ENCODE measurements at regions not wholly inside any gene's neighbourhood (a gene's known extent, or its start where the extent isn't known, plus 50 kb on each side); places are given as distances from the start of the nearest gene placed in this dataset.

DNA sequence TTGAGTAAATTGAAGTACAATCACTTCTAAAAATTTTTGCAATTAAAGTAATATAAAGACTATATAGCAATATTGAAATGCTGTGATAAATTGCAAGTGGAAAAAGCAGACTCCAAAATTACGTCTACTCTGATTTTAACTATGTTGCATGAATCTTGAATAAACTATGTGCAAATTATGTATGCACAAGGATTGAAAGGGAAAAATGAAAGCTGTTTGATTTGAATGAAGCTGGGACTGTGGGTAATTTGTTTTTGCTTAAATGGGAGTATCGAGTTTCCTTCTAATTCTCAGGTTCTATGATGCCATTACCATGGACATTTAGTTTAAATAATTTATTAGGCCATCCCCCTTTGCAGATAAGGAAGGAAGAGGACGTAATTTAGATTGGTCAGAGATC, 198.7 kb upstream of the MYLIP start:
- TF ChIP-seq, protein P1, sequence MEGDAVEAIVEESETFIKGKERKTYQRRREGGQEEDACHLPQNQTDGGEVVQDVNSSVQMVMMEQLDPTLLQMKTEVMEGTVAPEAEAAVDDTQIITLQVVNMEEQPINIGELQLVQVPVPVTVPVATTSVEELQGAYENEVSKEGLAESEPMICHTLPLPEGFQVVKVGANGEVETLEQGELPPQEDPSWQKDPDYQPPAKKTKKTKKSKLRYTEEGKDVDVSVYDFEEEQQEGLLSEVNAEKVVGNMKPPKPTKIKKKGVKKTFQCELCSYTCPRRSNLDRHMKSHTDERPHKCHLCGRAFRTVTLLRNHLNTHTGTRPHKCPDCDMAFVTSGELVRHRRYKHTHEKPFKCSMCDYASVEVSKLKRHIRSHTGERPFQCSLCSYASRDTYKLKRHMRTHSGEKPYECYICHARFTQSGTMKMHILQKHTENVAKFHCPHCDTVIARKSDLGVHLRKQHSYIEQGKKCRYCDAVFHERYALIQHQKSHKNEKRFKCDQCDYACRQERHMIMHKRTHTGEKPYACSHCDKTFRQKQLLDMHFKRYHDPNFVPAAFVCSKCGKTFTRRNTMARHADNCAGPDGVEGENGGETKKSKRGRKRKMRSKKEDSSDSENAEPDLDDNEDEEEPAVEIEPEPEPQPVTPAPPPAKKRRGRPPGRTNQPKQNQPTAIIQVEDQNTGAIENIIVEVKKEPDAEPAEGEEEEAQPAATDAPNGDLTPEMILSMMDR (conservative IDR thresholded peaks at IDR 0.05; ENCODE audit: low read length) = no peak
- no peak for TF ChIP-seq EZH2phosphoT487 (IDR thresholded peaks at IDR 0.05; ENCODE audit: borderline replicate concordance, low read depth, low read length)
- H3K4me1 ChIP-seq (ENCODE audit: insufficient read depth, low read length, poor library complexity, severe bottlenecking) = no peaks in the 10 kb centered on the region
- no peak overlapping the region for H3K27ac ChIP-seq (ENCODE audit: low read depth, low read length, poor library complexity, severe bottlenecking)
- H3K36me3 ChIP-seq (ENCODE audit: insufficient read depth, low read length) = no peaks in the 10 kb centered on the region
- H3K4me2 ChIP-seq (ENCODE audit: low read length) = no peak overlapping the region
- no peak overlapping the region for H2AFZ ChIP-seq (ENCODE audit: low read length)
- no TSS peak for BruUV-seq (replicated peaks)
- intact Hi-C loops (cut with micrococcal nuclease; ENCODE audit: unreplicated experiment) = no loop called here
- H3K4me3 ChIP-seq (ENCODE audit: low read depth, low read length, poor library complexity, severe bottlenecking) = no peak overlapping the region
- H3K79me2 ChIP-seq (ENCODE audit: insufficient read depth, low read depth, low read length) = no peaks in the 10 kb centered on the region
- CTCF ChIA-PET (ENCODE audit: unreplicated experiment) = no interaction called here
- H3K9me3 ChIP-seq (ENCODE audit: low read length) = peaks cover 5% of the 10 kb centered on the region; the same call in 1 of the 2 replicates
- no peak for DNase-seq (ENCODE audit: low spot score)
- POLR2A ChIA-PET = no interaction called here
- H4K20me1 ChIP-seq (ENCODE audit: insufficient read depth, low read length) = no peaks in the 10 kb centered on the region
- no peaks in the 10 kb centered on the region for H3K9me2 ChIP-seq (ENCODE audit: insufficient read depth, low read length)

- no peaks in the 10 kb centered on the region for H3K79me2 ChIP-seq (ENCODE audit: insufficient read depth, low read depth, low read length)
- H3K4me1 ChIP-seq (ENCODE audit: insufficient read depth, low read length, poor library complexity, severe bottlenecking) = no peaks in the 10 kb centered on the region
- H3K27ac ChIP-seq (ENCODE audit: low read depth, low read length, poor library complexity, severe bottlenecking) = no peak overlapping the region
- BruUV-seq (replicated peaks) = no TSS peak
- DNase-seq (ENCODE audit: low spot score) = no peak
- ChIA-PET POLR2A (no interaction called here), CTCF (ENCODE audit: unreplicated experiment) (no interaction called here)
- no peaks in the 10 kb centered on the region for H3K36me3 ChIP-seq (ENCODE audit: insufficient read depth, low read length)
- TF ChIP-seq EZH2phosphoT487 (IDR thresholded peaks at IDR 0.05; ENCODE audit: borderline replicate concordance, low read depth, low read length) = no peak
- TF ChIP-seq, protein P1 (conservative IDR thresholded peaks at IDR 0.05; ENCODE audit: low read length) = no peak
- H4K20me1 ChIP-seq (ENCODE audit: insufficient read depth, low read length) = no peaks in the 10 kb centered on the region
- no peak overlapping the region for H3K4me3 ChIP-seq (ENCODE audit: low read depth, low read length, poor library complexity, severe bottlenecking)
- intact Hi-C loops (cut with micrococcal nuclease; ENCODE audit: unreplicated experiment) = no loop called here
- H3K9me3 ChIP-seq (ENCODE audit: low read length) = peaks cover 5% of the 10 kb centered on the region; the same call in 1 of the 2 replicates
- no peak overlapping the region for H3K4me2 ChIP-seq (ENCODE audit: low read length)
- no peaks in the 10 kb centered on the region for H3K9me2 ChIP-seq (ENCODE audit: insufficient read depth, low read length)
- no peak overlapping the region for H2AFZ ChIP-seq (ENCODE audit: low read length)
Observed at GRCh38 chr6:15929685-15930084, 199.2 kb upstream of the MYLIP start.

DNA sequence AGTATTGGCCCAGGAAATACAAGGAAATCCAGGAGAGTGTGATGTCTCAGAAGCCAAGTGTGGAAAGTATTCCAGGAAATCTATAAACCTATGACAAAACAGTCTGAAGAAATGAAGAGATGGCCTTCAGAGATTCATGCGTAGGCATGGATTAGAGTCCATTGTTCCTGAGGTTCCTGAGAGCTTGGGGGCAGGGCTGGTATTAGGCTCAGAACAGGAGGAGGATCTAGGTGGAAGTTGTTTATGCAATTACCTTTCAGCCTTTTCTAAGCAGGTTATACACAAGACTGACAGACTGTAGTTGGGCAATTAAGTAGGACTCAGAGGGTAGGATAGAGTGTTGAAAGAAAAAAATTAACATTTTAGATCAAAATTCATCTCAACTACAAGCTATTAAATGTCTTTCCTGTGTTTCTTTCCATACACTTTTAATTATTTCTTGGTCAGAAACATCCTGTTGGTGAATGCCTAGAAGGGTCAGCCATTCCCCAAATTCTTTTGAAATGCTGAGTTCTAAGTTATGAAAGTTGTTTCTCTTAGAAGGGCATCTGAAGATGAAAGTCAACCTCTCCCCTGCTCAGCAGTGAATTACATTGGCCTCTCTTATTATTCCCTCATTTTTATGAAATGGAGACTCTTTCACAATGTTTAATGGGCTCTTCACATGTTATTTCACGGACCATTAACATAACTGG, 201.2 kb upstream of the MYLIP start:
- no peaks in the 10 kb centered on the region for H3K9me2 ChIP-seq (ENCODE audit: insufficient read depth, low read length)
- intact Hi-C loops (cut with micrococcal nuclease; ENCODE audit: unreplicated experiment) = no loop called here
- POLR2A ChIA-PET = interaction anchor here (0.6 kb wide), 1 partner anchor 563 kb away, joined by 4 read pairs; no protein-coding TSS in a partner anchor
- CTCF ChIA-PET (ENCODE audit: unreplicated experiment) = no interaction called here
- H3K4me2 ChIP-seq (ENCODE audit: low read length) = no peak overlapping the region
- no peak overlapping the region for H2AFZ ChIP-seq (ENCODE audit: low read length)
- H3K4me3 ChIP-seq (ENCODE audit: low read depth, low read length, poor library complexity, severe bottlenecking) = no peak overlapping the region
- DNase-seq (ENCODE audit: low spot score) = no peak
- TF ChIP-seq, protein P1 (conservative IDR thresholded peaks at IDR 0.05; ENCODE audit: low read length) = no peak
- TF ChIP-seq EZH2phosphoT487 (IDR thresholded peaks at IDR 0.05; ENCODE audit: borderline replicate concordance, low read depth, low read length) = no peak
- peaks cover 5% of the 10 kb centered on the region; the same call in 1 of the 2 replicates for H3K9me3 ChIP-seq (ENCODE audit: low read length)
- no TSS peak for BruUV-seq (replicated peaks)
- H3K4me1 ChIP-seq (ENCODE audit: insufficient read depth, low read length, poor library complexity, severe bottlenecking) = no peaks in the 10 kb centered on the region
- no peaks in the 10 kb centered on the region for H3K36me3 ChIP-seq (ENCODE audit: insufficient read depth, low read length)
- H3K27ac ChIP-seq (ENCODE audit: low read depth, low read length, poor library complexity, severe bottlenecking) = no peak overlapping the region
- H4K20me1 ChIP-seq (ENCODE audit: insufficient read depth, low read length) = no peaks in the 10 kb centered on the region
- H3K79me2 ChIP-seq (ENCODE audit: insufficient read depth, low read depth, low read length) = no peaks in the 10 kb centered on the region

All from OCI-LY7 (cell line).